ENCODE measurements at regions not wholly inside any gene's neighbourhood (a gene's known extent, or its start where the extent isn't known, plus 50 kb on each side); places are given as distances from the start of the nearest gene placed in this dataset.

DNA sequence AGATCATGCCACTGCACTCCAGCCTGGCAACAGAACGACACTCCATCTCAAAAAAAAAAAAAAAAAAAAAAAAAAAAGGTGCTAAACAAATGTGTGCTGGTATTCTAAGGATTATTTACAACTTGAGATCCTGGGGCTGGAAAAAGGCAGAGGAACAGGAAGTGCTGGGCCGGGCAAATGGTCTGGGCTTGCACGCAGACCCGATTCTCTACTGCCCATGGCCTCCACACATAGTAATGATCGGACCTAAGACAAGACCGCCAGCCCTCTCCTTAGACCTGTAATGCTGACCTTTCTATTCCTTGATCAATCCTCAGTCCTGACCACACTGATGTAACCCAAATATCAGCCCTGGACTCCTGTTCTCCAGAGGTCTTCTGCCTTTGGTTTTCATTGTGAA is 67.8 kb downstream of the EFNB1 start:
- DNase-seq = no peak
- no peak overlapping the region for H3K4me3 ChIP-seq
- no peak overlapping the region for H3K9ac ChIP-seq (ENCODE audit: low read depth in 2 of 2, low read length in 2 of 2)
- no peaks in the 10 kb centered on the region for H3K27me3 ChIP-seq
- H3K4me1 ChIP-seq = no peaks in the 10 kb centered on the region
- intact Hi-C loops (cut with DNase I) = no loop called here
- no peaks in the 10 kb centered on the region for H3K9me3 ChIP-seq
- no peaks in the 10 kb centered on the region for H3K36me3 ChIP-seq
- H3K27ac ChIP-seq = no peak overlapping the region
- TF ChIP-seq, protein P1, sequence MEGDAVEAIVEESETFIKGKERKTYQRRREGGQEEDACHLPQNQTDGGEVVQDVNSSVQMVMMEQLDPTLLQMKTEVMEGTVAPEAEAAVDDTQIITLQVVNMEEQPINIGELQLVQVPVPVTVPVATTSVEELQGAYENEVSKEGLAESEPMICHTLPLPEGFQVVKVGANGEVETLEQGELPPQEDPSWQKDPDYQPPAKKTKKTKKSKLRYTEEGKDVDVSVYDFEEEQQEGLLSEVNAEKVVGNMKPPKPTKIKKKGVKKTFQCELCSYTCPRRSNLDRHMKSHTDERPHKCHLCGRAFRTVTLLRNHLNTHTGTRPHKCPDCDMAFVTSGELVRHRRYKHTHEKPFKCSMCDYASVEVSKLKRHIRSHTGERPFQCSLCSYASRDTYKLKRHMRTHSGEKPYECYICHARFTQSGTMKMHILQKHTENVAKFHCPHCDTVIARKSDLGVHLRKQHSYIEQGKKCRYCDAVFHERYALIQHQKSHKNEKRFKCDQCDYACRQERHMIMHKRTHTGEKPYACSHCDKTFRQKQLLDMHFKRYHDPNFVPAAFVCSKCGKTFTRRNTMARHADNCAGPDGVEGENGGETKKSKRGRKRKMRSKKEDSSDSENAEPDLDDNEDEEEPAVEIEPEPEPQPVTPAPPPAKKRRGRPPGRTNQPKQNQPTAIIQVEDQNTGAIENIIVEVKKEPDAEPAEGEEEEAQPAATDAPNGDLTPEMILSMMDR (IDR thresholded peaks at IDR 0.05) = no peak

DNA sequence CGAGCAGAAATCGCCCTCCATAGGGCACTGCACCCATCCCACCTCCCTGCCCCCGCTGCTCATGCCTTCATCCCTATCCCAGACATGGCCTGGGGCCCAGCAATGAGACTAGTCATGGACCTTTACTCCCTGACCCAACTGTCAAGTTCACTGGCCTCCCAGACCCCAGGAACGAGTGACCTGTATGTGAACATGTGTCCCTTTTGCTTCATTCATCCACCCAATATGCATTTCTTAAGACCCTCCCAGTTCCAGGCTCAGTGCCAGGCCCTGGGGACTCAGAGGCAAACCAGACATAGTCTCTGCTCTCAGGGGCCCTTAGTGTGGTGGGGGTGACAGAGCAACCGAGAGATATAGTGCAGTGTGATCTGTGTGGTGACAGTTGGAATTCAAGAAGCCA is 67.0 kb downstream of the EFNB1 start:
- Histone ChIP-seq H3K9ac (ENCODE audit: low read depth in 2 of 2, low read length in 2 of 2) (peak overlapping the region; percentile 12 to 56), H3K9me3 (no peaks in the 10 kb centered on the region), H3K27ac (peak overlapping the region; percentile 68), H3K27me3 (no peaks in the 10 kb centered on the region), H3K4me1 (no peaks in the 10 kb centered on the region), H3K36me3 (no peaks in the 10 kb centered on the region), H3K4me3 (no peak overlapping the region)
- DNase-seq = no peak
- intact Hi-C loops (cut with DNase I) = no loop called here
- TF ChIP-seq, protein P1 (IDR thresholded peaks at IDR 0.05) = no peak

GRCh38 chrX:68895341-68895755 is 66.5 kb downstream of the EFNB1 start:
- peak overlapping the region; percentile 68 for H3K27ac ChIP-seq
- H3K27me3 ChIP-seq = no peaks in the 10 kb centered on the region
- H3K4me3 ChIP-seq = no peak overlapping the region
- H3K36me3 ChIP-seq = no peaks in the 10 kb centered on the region
- TF ChIP-seq, protein P1 (IDR thresholded peaks at IDR 0.05) = no peak
- H3K9ac ChIP-seq (ENCODE audit: low read depth in 2 of 2, low read length in 2 of 2) = peak overlapping the region; percentile 35 to 56
- DNase-seq = peak; percentile 66
- H3K4me1 ChIP-seq = no peaks in the 10 kb centered on the region
- H3K9me3 ChIP-seq = no peaks in the 10 kb centered on the region
- intact Hi-C loops (cut with DNase I) = no loop called here

- peak overlapping the region; percentile 50 to 56 for H3K9ac ChIP-seq (ENCODE audit: low read depth in 2 of 2, low read length in 2 of 2)
- intact Hi-C loops (cut with DNase I) = no loop called here
- no peaks in the 10 kb centered on the region for H3K36me3 ChIP-seq
- TF ChIP-seq, protein P1 (IDR thresholded peaks at IDR 0.05) = no peak
- DNase-seq = peak; percentile 70
- H3K4me1 ChIP-seq = no peaks in the 10 kb centered on the region
- H3K9me3 ChIP-seq = no peaks in the 10 kb centered on the region
- H3K4me3 ChIP-seq = peak overlapping the region; percentile 1
- peak overlapping the region; percentile 68 for H3K27ac ChIP-seq
- H3K27me3 ChIP-seq = no peaks in the 10 kb centered on the region
These were observed 65.9 kb downstream of the EFNB1 start for GRCh38 chrX:68894513-68895340.

GRCh38 chrX:68894142-68894512 is 65.3 kb downstream of the EFNB1 start:
- H3K27me3 ChIP-seq = no peaks in the 10 kb centered on the region
- H3K4me1 ChIP-seq = no peaks in the 10 kb centered on the region
- no peaks in the 10 kb centered on the region for H3K9me3 ChIP-seq
- peak overlapping the region; percentile 50 to 51 for H3K9ac ChIP-seq (ENCODE audit: low read depth in 2 of 2, low read length in 2 of 2)
- H3K4me3 ChIP-seq = peak overlapping the region; percentile 1
- no peak for DNase-seq
- H3K36me3 ChIP-seq = no peaks in the 10 kb centered on the region
- H3K27ac ChIP-seq = peak overlapping the region; percentile 68
- intact Hi-C loops (cut with DNase I) = no loop called here
- TF ChIP-seq, protein P1 (IDR thresholded peaks at IDR 0.05) = no peak

Measured in colonic mucosa (tissue), 4 donors.